Tongue (tissue), 1 donor: ENCODE measurements at regions not wholly inside any gene's neighbourhood (a gene's known extent, or its start where the extent isn't known, plus 50 kb on each side); places are given as distances from the start of the nearest gene placed in this dataset.

Experiments
- DNase-seq: peaks from one replicate; pipeline ENCODE4 v3.0.0-alpha.2; 2015

DNA sequence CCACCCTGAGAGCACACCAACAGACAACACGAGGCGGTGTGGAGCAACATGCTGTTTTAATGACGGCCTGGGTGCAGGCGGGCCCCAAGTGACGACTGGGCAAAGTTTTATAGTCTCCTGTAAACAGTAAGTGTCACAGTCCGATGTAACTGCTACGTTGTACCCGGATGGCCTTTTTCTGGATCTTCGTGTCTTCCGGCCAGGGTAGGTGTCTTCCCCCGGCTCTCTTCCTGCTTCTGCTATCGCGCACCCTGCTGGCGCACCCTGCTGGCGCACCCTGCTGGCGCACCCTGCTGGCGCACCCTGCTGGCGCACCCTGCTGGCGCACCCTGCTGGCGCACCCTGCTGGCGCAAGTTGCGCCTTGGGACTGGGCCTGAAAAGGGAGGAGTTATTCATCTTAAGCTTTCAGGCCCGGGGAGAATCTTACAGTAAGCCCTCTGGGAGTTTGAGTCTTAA lies 143.0 kb upstream of the TARS1 start:
- no peak for DNase-seq

DNA sequence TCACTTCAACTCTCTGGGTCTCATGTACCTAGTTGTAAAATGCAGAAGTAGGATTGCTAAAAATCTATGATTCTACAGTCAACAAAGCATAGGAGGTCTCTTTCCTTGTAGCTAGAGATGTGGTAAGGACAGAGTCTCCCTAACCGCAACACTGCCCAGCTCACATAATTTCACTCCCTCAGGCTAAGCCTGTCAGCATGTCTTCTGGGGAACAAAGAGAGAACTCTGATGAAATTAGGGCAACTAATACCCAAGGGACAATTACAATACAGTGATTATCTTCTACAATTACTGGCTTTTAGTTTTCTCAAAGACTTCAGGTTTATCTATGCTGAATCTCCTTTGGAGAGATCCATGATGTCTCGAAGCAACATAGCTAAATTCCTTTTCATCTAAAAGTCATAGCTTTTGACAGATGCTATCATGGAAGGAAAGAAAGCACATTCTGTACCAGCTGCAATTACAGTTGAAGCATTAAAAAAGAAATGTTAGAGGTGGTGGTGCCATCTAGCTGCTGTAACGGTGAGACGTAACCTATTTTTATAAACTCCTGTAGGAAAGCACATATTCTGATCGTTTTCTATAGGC lies 141.1 kb upstream of the TARS1 start:
- DNase-seq: peak; percentile 71

DNA sequence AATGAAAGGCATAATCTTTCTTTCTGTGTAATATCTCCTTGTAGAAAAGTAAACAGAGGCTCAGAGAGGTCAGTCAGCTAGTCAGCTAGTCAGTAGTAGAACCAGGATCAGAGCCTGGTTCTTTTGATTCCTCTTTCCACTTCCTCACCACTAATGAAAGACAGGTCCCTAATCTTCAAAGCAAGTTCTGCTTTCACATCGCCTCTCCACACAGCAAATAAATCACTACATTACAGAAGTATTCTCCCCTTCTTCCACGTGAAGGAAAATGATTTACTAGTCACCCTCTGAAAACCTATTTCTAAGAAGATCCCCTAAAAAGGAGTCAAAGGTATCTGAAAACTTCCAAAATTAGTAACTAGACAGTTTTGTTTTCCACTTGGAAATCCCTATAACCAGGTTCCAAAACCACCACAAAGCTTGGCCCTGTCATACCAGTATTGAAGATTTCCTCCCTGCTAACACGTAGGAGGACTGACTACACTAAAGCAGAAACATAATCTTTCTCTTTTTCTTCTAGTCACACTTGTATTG lies 140.5 kb upstream of the TARS1 start:
- DNase-seq: no peak

DNA sequence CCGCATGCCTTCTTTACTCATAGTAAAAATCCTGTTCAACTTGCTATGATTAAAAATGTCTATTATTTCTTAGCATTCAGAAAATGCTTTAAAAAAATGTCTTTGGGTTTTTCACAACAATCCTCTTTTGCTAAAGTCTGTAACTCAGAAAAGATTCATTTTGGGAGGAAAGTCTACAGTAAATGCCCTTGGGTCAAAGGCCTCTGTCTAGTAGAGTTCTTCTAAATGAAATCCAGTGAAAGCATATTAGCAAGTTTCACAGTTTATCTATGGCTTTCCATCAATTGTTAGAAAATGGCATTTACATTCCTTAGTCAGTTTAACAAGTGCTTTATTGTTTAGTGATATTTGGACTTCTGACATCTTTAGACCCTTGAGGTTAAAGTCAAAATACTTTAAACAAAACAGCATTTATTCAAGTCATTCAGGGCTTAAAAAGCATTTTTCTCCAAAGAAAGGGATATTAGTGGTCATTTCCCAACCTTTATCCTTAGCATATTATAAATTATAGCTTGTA lies 137.1 kb upstream of the TARS1 start:
- no peak for DNase-seq

DNA sequence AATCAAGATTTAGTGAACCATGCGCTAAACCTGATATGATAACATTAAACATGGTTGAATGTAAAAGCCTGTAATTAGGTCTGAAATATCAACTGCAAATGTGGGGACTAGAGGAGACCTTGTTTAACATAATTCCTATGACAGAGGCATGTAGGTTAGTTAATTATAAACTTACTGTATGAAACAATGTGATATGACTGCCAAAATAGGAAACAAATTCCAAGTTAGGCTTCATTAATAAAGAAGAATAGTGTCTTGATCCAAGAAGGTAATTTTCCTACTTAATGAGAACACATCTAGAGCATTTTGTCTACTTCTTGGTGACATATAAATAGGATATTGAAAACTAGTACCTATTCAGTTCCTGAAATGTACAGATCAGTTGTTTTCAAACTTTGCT lies 136.2 kb upstream of the TARS1 start:
- DNase-seq: no peak

- DNase-seq: no peak
Observed at GRCh38 chr5:33305572-33305971, 135.2 kb upstream of the TARS1 start.

DNA sequence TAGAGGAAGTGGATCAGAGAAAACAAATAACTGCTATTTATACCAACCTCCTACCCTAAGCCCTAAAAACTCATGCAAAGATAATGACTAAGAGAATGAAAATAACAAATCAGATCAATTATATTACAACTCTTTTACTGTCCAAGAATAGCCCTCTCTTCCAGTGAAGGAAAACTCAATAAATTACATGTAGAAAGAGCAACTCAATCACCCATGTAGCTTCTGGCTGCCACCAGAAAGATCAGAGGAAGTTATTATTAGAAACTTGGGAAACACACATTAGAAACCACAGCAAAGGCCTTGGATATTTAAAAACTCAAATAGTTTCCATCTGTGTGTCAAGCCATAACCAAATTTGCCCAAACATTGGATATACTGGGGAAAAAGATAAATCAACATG lies 134.0 kb upstream of the TARS1 start:
- no peak for DNase-seq

GRCh38 chr5:33308586-33308985 lies 132.2 kb upstream of the TARS1 start:
- DNase-seq: peak; percentile 32

GRCh38 chr5:33309068-33309467 lies 131.7 kb upstream of the TARS1 start:
- DNase-seq: peak; percentile 68

DNA sequence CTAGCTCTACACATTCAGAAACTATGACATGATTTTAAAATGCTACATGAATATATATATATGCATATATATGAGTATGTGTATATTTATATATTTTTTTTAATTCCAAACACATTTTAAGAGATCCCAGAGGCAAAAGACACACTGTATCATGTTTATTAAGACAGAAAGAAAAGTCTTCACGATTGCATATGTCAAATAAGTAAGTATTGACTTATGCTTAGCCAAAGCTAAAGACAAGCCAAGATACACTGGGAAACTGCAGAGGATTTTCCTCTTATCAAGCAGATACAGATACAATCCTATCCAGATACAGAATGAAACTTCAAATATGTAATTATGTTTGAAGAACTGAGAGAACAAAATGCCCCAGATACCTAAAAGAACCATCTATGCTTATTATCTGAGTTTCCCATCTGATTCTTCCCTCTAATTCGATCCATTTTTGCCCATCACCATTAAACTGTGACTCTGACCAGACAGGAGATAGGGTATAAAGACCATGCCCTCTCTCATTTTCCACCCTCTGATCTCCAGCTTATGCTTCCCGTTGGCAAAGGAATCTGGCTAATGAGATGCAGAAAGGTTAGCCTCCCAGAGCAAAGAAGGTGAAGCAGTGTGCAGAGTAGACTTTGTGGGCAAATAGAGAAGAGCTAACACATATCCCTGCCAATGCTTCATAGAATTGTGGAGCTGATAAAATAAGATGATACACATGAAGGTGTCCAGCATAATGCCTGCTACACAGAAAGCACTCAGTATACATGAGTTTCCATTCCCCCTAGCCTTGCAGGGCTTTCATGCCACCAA lies 131.0 kb upstream of the TARS1 start:
- DNase-seq: no peak

- DNase-seq: no peak
Observed at GRCh38 chr5:33310451-33310850, 130.3 kb upstream of the TARS1 start.

- DNase-seq: no peak
Observed at GRCh38 chr5:33311893-33312292, 128.9 kb upstream of the TARS1 start.

DNA sequence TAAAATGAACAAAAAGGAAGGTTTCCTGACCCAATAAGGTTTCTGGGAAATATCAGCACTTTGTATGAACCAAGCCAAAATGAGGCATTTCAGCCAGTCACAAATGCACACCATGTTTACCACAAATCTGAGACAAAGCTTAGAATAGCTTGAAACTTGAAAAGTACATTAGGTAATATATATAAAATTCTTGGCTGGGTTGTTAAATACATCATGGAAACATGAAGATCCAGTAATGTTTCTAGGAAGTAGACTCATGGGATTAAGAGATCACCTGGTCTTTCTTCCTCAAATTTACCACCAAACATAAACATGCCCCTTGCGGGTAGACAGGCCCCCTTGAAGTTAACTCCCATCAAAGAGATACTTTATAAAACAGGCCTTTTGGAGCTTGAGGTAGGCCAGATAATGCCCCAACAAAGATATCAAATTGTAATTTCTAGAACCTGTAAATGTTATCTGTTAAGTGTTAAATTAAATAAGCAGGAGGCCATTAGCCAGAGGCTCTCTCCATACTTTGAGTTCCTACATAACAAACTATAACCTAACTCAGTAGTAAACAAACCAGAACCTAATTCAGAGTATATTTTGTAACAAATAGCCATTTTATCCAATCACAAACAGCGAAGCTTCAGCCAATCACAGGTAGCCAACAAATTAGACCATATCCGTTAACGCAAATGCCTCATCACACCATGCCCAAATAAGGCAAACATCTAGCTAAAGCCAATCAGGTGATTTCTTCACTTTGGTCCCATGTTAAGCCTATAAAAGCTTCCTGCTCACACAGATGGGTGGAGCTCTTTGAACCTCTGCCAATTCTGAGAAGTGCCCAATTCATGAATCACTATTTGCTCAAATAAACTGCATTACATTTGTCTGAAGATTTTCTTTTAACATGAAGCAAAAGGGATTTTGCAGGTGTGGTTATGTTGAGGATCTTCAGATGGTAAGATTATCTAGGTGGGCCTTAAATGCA lies 127.9 kb upstream of the TARS1 start:
- peak; percentile 54 for DNase-seq

DNA sequence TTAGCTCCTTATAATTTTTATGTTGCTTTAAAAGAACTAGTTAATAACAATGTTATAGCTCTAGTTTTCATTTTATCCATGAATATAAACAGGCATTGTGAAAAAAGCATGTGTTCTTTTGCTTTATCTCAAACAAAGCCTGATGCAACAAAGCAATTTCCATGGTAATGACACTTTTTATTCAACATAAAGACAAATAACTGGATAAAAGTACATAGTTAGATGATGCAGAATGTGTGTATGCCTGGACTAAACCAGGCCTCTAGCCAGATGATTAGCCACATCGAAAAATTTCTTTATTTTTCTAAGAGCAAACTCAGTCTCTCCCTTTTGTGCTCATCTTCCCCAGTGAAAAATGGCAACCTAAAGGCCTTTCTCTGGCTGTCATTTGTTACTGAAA lies 125.6 kb upstream of the TARS1 start:
- DNase-seq: no peak

GRCh38 chr5:33316773-33317172 lies 124.0 kb upstream of the TARS1 start:
- no peak for DNase-seq

DNA sequence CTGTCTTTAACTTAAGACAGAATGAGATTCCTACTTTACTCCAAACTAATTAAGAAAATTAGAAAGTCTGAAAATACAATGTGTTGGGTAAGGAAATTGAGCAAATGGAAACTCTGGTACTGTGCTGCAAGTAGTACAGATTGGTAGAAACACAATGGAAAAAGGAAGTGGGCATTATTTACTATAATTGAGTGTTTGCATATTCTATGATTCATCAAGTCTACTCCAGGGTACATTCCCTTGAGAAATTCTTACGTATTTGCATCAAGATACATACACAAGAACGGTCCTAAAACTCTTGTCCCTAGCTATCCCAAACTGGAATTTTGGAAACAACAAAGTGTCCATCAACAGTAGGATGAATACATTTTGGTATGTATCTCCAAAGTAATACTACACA lies 123.5 kb upstream of the TARS1 start:
- no peak for DNase-seq

DNA sequence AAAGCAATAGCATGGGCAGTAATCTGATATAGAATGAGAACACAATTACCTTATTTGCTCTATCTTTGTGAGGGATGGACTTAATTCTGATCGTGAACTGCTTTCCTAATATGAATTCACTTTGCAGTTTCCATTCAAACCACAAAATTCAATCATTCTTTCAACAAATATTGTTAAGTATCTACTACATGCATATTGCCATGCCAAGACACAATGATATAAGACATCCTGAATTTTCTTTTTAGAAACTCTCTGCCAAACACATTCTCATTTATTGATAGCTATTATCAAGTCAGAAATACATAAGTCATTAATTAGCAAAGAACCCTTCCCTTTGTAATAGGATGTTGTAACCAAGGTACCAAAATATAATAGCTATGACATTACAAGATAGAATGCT lies 121.6 kb upstream of the TARS1 start:
- no peak for DNase-seq

DNA sequence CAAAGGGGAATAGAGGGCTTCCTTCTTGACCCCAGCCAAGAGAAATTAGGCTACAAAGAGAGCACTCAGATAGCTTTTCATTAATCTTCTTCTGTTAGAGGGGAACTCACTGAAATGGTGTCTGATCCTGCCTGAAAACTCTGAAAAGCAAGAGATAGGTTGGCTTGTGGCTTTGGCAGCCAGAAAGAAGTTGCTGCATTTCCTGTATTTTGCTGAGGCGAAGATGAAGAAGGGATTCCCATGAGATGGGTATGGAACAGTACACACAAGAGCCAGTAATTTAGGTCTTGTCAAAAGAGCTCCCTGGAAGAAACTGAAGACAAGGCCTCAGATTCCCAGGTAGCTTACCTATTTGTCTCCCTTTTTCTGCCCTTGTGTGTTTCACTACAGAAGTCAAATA lies 120.9 kb upstream of the TARS1 start:
- no peak for DNase-seq

- no peak for DNase-seq
Observed at GRCh38 chr5:33321026-33321425, 119.7 kb upstream of the TARS1 start.

DNA sequence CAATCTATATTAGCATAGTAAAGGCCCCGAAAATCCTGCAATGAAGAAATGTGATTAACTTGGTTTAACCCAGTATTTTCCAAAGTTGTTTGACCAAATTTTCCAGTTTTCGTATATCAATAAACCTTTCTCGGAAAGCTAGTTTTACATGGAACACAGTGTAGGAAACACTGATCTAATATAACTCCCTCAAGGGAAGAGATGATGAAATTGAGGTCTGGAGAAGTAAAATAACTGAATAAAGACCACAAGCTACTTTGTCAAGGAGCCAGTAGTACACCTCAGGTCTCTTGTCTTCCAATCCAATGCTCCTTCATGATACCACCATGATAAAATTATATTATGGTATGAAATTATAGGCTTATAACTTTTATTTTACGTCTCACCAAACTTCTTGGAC lies 118.1 kb upstream of the TARS1 start:
- no peak for DNase-seq

DNA sequence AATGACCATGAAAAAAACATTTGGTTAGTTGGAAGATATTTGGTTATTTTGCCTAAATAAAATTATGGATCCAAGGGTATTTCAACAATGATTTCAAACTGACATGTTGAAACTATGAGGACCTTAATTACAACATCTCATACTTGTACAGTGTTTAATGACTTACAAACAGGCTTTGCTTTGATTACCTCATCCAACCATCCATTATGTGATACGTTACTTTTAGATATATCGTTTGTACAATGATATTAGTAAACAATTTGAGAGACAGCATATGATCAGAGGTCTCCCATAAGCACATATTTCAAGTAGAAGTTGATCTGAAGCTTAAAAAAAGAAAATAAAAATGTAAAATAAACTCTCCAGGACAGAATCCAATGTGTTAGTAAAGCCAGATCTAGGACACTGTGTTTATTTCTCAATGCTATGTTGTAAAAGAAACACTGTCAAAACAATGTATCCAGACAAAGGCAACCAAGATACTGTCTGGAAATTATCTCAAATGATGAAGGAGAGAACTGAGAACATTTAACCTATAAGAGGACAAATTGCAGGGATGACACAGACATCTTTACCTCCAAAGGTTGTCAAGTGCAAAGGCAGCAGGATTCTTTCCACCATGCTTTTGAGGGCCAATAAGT lies 116.0 kb upstream of the TARS1 start:
- DNase-seq: no peak

GRCh38 chr5:33328818-33329217 lies 111.9 kb upstream of the TARS1 start:
- peak; percentile 73 for DNase-seq
